G401.6 (cell line): ENCODE measurements at regions not wholly inside any gene's neighbourhood (a gene's known extent, or its start where the extent isn't known, plus 50 kb on each side); places are given as distances from the start of the nearest gene placed in this dataset.

Experiments
- FAIRE-seq: peaks from 2 replicates; lab custom pipeline; 2012; peaks lifted over from hg19 to GRCh38; lab: Jason Lieb, UNC

GRCh38 chr3:106217745-106218144, 348.9 kb upstream of the CBLB start:
- FAIRE-seq: no peak

GRCh38 chr3:106227068-106227467, 358.3 kb upstream of the CBLB start:
- no peak for FAIRE-seq

GRCh38 chr3:106228271-106228670, 359.5 kb upstream of the CBLB start:
- FAIRE-seq: no peak

DNA sequence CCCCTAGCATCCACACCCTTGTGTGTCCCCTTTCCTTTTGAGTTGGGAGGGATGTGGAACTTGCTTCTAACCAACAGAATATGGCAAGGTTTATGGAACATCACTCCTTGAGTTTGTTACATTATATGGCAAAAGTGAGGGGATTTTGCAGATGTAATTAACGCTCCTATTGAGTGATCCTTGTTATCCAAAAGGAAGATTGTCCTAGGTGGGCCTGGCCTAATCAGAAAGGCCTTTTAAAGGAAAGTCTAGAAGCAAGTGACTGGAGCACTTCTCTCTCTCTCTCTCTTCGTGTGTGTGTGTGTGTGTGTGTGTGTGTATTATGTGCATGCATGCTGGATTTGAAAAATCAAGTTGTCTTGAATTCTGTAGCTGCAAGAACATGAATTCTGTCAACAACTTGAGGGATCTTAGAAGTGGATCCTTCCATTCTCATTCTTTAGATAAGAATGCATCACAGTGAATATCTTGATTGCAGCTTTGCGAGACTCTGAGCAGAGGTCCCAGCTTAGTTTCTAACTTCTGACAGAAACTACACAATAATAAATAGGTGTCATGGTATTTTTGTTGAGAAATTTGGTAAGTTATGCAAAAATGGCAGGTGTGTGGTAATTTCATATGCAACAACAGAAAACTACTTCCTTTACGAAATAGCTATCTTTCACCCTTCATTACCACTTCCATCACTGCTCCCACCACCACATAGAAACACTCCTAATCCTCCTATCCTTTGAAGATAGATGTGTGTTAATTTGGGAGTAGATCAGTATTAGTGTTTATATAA, 360.9 kb upstream of the CBLB start:
- FAIRE-seq: no peak

DNA sequence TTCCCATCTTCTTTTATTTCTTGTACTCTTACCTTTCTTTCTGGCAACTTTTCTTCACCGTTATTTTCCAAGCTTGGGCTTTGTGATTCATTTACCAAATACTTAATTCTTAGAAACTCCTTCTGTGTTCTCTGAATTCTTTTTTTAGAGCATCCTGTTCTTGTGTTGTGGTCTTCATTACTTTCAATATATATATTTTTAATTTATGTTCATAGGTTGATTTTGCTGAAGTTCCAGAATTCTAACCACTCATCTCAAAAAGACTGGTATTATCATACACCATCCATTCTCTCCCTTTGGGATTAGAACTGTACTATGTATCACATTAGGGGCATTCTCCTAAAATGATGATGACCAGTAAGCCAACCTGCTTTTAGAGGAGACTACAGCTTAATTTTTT, 362.3 kb upstream of the CBLB start:
- no peak for FAIRE-seq

GRCh38 chr3:106232956-106233355, 364.1 kb upstream of the CBLB start:
- FAIRE-seq: no peak

DNA sequence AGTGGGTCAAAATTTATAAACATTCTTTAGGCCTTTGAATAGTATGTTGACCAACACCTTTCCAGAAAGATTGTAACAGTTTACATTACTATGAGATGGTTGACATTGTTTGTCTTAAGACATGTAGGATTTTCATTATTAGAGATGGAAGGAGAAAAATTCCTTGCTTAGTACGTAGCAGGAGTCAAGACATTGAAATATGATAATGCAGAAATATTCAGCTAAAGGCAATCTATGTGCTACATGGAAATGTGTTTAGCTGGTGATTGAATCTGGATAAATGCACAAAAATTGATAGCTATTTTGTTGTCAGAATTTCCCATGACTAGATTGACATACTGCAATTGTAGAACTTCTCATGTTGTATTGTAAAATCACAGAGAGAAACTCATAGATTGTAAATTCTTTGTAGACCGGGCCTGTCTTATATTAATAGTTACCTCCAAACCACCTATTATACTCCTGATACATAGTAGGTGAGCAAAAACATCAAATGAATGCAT, 370.4 kb upstream of the CBLB start:
- FAIRE-seq: no peak

DNA sequence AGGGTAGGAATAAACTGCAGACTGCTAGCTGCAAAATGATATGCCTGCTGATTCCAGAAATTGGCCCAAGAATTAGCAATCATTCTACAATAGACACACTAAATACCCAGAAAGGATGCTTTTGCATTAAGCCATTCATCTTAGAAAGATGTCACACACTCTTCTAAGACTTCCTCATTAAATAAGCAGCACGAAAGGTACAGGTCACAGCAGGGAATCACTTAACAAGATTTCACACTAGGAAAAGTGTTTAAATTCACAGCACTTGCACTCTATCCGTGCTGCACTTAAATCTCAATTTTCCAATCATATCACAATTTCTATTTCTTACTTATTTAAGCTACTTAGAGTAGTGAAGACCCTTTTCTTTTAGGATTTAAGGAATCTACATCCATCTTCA, 372.8 kb upstream of the CBLB start:
- FAIRE-seq: no peak

DNA sequence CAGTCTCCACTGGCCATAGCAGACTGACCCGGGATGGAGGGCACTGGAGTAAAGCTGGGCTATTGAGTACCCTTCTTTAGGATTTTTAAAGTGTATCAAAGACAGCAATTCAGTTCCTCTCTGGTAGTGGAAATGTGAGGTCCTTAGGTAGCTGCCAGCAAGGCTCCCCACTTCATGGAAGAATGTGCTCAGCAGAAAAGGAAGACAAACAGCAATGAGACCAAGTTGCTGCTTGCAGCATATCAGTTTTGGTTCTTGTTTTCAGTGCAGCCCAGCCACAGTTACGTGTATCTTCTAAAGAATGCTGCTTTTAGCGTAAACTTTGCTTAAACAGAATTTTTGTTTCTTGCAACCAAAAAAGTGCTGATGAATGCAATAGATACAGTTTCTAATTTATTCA, 374.0 kb upstream of the CBLB start:
- FAIRE-seq: no peak

GRCh38 chr3:106245400-106245799, 376.6 kb upstream of the CBLB start:
- no peak for FAIRE-seq

DNA sequence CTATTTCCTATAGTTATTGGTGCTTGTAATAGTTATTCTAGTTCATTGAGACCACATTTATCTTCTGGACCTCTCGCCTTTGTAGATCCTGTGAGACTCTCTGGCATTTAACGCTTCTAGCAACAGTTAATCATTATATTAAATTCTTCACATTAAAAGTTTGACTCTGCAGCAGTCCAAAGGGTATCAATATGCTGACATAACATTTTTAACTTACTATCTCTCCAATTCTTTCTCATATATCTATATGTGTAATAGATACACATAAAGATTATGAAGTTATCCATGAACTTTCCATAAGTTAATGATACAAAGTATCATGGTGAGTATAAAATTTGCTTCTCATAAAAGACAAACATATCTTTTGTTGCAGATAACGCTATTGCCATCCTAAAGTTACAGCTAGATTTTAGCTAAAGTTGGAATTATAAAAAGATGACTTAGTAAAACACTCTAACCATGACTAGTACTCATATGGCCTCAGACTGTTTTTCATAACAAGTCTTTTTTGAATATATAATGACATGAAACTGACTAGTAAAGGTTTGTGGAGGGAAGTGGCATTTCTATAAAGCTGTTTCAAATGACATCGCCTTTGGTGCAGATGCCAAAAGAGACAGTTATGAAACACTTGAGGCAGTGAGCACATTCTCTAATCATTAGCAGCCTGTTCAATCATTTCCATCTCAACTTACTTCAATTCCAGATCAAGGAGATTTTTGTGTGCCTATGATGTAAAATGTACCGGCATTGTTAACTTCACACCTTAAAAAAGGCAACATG, 379.3 kb upstream of the CBLB start:
- no peak for FAIRE-seq

DNA sequence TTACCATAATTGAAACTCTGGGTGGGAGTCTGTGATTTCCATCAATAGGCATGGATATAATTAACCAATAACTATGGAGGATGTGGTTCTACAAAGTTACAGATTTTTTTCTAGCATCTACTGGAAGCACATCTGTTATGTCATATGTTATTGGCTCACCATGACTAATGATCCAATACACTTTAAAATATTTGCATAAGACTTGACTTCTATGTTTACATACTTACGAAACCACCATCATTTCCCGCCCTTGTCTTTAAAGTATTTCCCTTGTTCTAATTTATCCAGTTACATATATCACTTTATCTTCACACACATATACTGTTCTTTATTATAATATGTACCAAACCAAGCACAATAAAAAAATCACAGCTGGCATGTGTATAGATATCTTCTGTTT, 380.3 kb upstream of the CBLB start:
- no peak for FAIRE-seq

- FAIRE-seq: no peak
These were observed 381.2 kb upstream of the CBLB start for GRCh38 chr3:106249981-106250380.

DNA sequence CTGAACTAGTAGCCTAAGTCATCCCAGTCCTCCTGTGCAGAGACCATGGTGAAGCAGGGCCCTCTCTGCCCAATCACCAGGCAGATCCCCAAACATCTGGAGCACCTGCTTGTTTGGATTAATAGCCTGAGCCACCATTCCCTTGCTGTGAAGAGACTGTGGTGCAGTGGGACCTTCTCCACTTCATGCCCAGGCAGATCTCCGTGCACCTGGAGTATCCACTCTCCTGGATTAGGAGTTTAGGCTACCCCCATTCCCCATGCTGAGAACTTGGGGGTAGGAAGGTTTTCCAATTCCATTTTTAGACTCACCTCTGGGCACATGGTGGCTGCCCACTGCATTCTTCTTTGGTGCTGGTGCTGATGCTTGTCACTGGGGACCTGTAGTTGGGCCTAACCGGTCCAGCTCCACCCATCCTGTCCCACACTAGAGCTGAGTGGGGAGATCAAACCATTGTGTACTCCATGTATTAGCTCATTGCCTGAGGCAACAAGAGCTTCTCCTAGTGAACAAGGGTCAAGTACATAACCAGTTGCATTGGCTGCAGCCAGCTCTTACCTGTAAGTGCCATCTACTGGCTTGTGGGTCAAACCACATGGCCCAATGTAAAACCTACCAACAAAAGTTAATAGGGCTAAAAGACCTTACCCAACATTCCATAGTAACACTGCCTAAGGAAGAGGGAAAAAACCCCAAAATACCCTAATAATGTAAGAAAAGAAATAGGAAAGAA, 382.5 kb upstream of the CBLB start:
- no peak for FAIRE-seq

DNA sequence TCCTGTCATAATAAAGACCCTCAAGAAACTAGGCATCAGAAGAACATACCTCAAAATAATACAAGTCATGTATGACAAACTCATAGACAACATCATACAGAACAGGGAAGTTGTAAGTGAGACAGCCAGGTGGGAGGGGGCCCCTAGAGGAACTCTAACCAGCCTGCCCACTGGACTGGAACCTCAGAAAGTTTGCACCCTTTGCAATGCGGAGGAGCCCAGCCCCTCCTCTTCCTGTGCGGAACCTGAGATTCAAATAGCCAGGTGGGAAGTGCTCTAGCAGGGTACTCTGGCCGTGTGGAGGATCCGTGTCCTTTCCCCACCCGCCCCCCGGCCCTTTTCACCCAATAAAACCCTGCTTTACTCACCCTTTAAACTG, 387.0 kb upstream of the CBLB start:
- FAIRE-seq: no peak

GRCh38 chr3:106256249-106256957, 387.6 kb upstream of the CBLB start:
- FAIRE-seq: no peak

DNA sequence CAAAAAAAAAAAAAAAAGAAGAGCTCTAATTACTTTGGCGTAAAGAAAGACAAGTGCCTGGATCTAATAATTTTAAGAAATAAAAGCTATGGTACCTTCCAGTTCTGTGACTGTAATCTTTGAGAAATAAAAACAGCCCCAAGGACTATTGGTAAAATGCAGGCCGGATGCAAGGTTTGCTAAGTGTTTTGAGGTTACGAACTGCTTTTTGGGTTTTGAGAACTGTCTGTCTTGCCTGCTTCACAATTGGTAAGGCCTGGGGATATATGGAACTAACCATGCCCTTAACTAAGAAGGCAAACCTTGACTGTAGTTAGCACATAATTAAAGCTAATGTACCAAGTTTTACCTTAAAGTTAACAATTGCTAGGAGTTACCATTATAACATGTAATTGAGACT, 388.4 kb upstream of the CBLB start:
- no peak for FAIRE-seq

- no peak for FAIRE-seq
These were observed 392.6 kb upstream of the CBLB start for GRCh38 chr3:106261396-106261795.

GRCh38 chr3:106261915-106262683, 393.3 kb upstream of the CBLB start:
- no peak for FAIRE-seq

DNA sequence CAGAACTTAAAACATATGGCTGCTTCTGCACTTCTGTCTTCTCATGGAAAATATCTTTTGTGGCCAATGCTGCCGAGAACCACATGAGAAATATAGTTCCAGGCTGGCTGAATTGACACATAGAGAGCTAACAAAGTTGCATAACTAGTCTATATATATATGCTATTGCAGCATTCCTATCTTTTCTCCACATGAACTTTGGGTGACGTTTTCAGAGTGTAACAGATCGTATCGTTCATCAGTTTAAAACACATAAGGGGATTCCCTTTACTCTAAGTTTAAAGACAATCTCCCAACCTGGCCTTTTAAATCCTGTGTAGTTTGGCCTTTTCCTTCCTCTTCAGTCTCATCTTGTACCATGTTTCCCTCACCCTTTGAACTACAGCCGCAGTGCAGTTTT, 394.2 kb upstream of the CBLB start:
- no peak for FAIRE-seq

DNA sequence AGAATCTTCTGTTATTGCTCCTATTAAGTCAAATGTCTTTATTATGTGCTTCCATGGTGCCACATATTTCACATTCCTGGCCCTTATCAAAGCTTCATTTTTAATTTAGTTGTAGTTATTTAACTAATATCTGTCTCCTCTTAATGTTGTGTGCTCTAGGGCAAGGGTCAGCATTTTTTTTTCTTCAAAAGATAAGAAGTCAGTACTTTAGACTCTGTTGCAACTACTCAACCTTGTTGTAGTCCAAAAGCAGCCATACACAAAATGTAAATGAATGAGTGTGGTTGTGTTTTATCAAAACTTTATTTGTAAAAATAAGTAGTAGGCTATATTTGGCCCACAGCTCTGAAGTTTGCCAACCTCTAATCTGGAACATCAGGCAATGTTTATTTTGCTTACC, 394.7 kb upstream of the CBLB start:
- FAIRE-seq: no peak

DNA sequence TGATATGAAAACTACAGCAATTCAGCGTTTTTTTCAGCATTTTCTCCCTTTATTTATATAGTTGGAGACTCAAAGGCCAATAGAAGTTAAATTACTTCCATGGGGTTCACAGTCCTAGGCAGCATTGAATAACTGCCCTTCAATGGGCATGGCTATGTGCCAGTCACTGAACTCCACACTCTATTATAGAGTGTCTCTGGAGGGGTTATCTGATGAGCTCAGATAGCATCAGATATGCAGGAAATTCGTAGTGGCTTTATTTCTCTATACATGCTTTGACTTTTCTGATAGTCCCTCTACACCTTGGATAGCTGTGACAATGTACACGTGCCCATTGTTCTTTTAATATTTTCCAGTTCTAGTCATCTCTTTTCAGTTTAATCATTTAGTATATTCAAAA, 396.9 kb upstream of the CBLB start:
- FAIRE-seq: no peak
